ENCODE measurements at regions not wholly inside any gene's neighbourhood (a gene's known extent, or its start where the extent isn't known, plus 50 kb on each side); places are given as distances from the start of the nearest gene placed in this dataset.

GRCh38 chr15:47460795-47461573 lies 256.3 kb upstream of the SEMA6D start:
- ChIA-PET CTCF (no interaction called here), POLR2A (no interaction called here)
- no peaks in the 10 kb centered on the region for H3K9me3 ChIP-seq (ENCODE audit: control insufficient read depth, insufficient read depth, low read depth, low read length)
- no peak overlapping the region for H3K27ac ChIP-seq (ENCODE audit: low read length)
- BruUV-seq (replicated peaks), result no TSS peak
- intact Hi-C loops (cut with micrococcal nuclease; ENCODE audit: unreplicated experiment), result no loop called here
- TF ChIP-seq SIN3A (IDR thresholded peaks at IDR 0.05; ENCODE audit: borderline replicate concordance, insufficient read depth, low read depth, low read length), result no peak
- no peak for TF ChIP-seq POLR2AphosphoS5 (IDR thresholded peaks at IDR 0.05; ENCODE audit: low read depth, low read length)
- TF ChIP-seq TCF7L2 (IDR thresholded peaks at IDR 0.05; ENCODE audit: low read depth, low read length), result no peak
- no peaks in the 10 kb centered on the region for H3K27me3 ChIP-seq (ENCODE audit: control insufficient read depth, insufficient read depth, low read length)
- H3K36me3 ChIP-seq (ENCODE audit: control insufficient read depth, insufficient read depth, low read length), result no peaks in the 10 kb centered on the region
- DNase-seq (ENCODE audit: low read depth, low spot score), result no peak
- no peak for ATAC-seq
- in situ Hi-C loops (cut with HindIII; ENCODE audit: low pct_unique_long_range_greater_than_20kb, low sequenced_read_pairs), result no loop called here
- H3K4me3 ChIP-seq (ENCODE audit: low read depth in 2 of 2, low read length in 2 of 2), result no peak overlapping the region
- no peaks in the 10 kb centered on the region for H3K4me1 ChIP-seq (ENCODE audit: control insufficient read depth, insufficient read depth, low read length)

DNA sequence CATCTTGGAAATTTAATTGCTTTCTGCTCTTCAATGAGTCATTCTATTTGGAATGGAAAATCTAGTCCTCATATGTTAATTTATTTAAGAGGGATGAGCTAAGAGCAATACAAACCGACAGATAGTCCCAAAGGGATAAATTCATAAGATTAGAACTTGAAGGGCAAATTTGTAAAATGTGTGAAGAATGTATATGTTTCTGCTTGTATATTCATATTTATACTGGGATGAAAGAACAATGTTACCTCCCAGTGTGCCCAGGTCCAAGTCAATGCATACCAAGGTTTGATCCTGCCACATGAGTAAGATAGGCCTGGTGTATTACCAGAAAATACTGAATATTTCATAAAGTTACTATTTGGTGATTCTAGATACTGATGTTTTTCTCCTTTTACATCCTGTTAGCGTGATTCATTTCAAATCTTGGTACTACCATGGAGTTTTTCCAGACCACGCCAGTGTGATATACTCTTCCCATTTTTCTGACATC lies 255.6 kb upstream of the SEMA6D start:
- no TSS peak for BruUV-seq (replicated peaks)
- Histone ChIP-seq H3K27me3 (ENCODE audit: control insufficient read depth, insufficient read depth, low read length) (no peaks in the 10 kb centered on the region), H3K36me3 (ENCODE audit: control insufficient read depth, insufficient read depth, low read length) (no peaks in the 10 kb centered on the region), H3K4me3 (ENCODE audit: low read depth in 2 of 2, low read length in 2 of 2) (no peak overlapping the region), H3K27ac (ENCODE audit: low read length) (no peak overlapping the region), H3K9me3 (ENCODE audit: control insufficient read depth, insufficient read depth, low read depth, low read length) (no peaks in the 10 kb centered on the region), H3K4me1 (ENCODE audit: control insufficient read depth, insufficient read depth, low read length) (no peaks in the 10 kb centered on the region)
- intact Hi-C loops (cut with micrococcal nuclease; ENCODE audit: unreplicated experiment) (no loop called here), in situ Hi-C loops (cut with HindIII; ENCODE audit: low pct_unique_long_range_greater_than_20kb, low sequenced_read_pairs) (no loop called here)
- ATAC-seq, result no peak
- TF ChIP-seq SIN3A (IDR thresholded peaks at IDR 0.05; ENCODE audit: borderline replicate concordance, insufficient read depth, low read depth, low read length) (no peak), POLR2AphosphoS5 (IDR thresholded peaks at IDR 0.05; ENCODE audit: low read depth, low read length) (no peak), TCF7L2 (IDR thresholded peaks at IDR 0.05; ENCODE audit: low read depth, low read length) (no peak)
- TF ChIP-seq, protein P1, sequence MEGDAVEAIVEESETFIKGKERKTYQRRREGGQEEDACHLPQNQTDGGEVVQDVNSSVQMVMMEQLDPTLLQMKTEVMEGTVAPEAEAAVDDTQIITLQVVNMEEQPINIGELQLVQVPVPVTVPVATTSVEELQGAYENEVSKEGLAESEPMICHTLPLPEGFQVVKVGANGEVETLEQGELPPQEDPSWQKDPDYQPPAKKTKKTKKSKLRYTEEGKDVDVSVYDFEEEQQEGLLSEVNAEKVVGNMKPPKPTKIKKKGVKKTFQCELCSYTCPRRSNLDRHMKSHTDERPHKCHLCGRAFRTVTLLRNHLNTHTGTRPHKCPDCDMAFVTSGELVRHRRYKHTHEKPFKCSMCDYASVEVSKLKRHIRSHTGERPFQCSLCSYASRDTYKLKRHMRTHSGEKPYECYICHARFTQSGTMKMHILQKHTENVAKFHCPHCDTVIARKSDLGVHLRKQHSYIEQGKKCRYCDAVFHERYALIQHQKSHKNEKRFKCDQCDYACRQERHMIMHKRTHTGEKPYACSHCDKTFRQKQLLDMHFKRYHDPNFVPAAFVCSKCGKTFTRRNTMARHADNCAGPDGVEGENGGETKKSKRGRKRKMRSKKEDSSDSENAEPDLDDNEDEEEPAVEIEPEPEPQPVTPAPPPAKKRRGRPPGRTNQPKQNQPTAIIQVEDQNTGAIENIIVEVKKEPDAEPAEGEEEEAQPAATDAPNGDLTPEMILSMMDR (IDR thresholded peaks at IDR 0.05), result no peak
- TF ChIP-seq, protein P2, sequence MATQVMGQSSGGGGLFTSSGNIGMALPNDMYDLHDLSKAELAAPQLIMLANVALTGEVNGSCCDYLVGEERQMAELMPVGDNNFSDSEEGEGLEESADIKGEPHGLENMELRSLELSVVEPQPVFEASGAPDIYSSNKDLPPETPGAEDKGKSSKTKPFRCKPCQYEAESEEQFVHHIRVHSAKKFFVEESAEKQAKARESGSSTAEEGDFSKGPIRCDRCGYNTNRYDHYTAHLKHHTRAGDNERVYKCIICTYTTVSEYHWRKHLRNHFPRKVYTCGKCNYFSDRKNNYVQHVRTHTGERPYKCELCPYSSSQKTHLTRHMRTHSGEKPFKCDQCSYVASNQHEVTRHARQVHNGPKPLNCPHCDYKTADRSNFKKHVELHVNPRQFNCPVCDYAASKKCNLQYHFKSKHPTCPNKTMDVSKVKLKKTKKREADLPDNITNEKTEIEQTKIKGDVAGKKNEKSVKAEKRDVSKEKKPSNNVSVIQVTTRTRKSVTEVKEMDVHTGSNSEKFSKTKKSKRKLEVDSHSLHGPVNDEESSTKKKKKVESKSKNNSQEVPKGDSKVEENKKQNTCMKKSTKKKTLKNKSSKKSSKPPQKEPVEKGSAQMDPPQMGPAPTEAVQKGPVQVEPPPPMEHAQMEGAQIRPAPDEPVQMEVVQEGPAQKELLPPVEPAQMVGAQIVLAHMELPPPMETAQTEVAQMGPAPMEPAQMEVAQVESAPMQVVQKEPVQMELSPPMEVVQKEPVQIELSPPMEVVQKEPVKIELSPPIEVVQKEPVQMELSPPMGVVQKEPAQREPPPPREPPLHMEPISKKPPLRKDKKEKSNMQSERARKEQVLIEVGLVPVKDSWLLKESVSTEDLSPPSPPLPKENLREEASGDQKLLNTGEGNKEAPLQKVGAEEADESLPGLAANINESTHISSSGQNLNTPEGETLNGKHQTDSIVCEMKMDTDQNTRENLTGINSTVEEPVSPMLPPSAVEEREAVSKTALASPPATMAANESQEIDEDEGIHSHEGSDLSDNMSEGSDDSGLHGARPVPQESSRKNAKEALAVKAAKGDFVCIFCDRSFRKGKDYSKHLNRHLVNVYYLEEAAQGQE (IDR thresholded peaks at IDR 0.05; ENCODE audit: insufficient read depth in 1 of 2, low read depth in 2 of 2, low read length in 1 of 2), result no peak
- POLR2A ChIA-PET, result no interaction called here
- CTCF ChIA-PET, result no interaction called here
- no peak for DNase-seq (ENCODE audit: low read depth, low spot score)

GRCh38 chr15:47466357-47466756 lies 250.9 kb upstream of the SEMA6D start:
- intact Hi-C loops (cut with micrococcal nuclease; ENCODE audit: unreplicated experiment) (no loop called here), in situ Hi-C loops (cut with HindIII; ENCODE audit: low pct_unique_long_range_greater_than_20kb, low sequenced_read_pairs) (no loop called here)
- POLR2A ChIA-PET, result no interaction called here
- H3K4me1 ChIP-seq (ENCODE audit: control insufficient read depth, insufficient read depth, low read length), result no peaks in the 10 kb centered on the region
- ATAC-seq (no peak), DNase-seq (ENCODE audit: low read depth, low spot score) (no peak)
- no peaks in the 10 kb centered on the region for H3K36me3 ChIP-seq (ENCODE audit: control insufficient read depth, insufficient read depth, low read length)
- H3K27me3 ChIP-seq (ENCODE audit: control insufficient read depth, insufficient read depth, low read length), result no peaks in the 10 kb centered on the region
- no TSS peak for BruUV-seq (replicated peaks)
- no peak for TF ChIP-seq SIN3A (IDR thresholded peaks at IDR 0.05; ENCODE audit: borderline replicate concordance, insufficient read depth, low read depth, low read length)
- no peak for TF ChIP-seq POLR2AphosphoS5 (IDR thresholded peaks at IDR 0.05; ENCODE audit: low read depth, low read length)
- TF ChIP-seq, protein P1 (IDR thresholded peaks at IDR 0.05), result no peak
- TF ChIP-seq, protein P2 (IDR thresholded peaks at IDR 0.05; ENCODE audit: insufficient read depth in 1 of 2, low read depth in 2 of 2, low read length in 1 of 2), result no peak
- TF ChIP-seq TCF7L2 (IDR thresholded peaks at IDR 0.05; ENCODE audit: low read depth, low read length), result no peak
- H3K27ac ChIP-seq (ENCODE audit: low read length), result no peak overlapping the region
- CTCF ChIA-PET, result no interaction called here
- no peak overlapping the region for H3K4me3 ChIP-seq (ENCODE audit: low read depth in 2 of 2, low read length in 2 of 2)
- H3K9me3 ChIP-seq (ENCODE audit: control insufficient read depth, insufficient read depth, low read depth, low read length), result no peaks in the 10 kb centered on the region
